ENCODE measurements at regions not wholly inside any gene's neighbourhood (a gene's known extent, or its start where the extent isn't known, plus 50 kb on each side); places are given as distances from the start of the nearest gene placed in this dataset.
A peak's percentile ranks its signal among the peaks of the same experiment; 100 is the strongest.

GRCh38 chr6:84282550-84282949 is 55.1 kb upstream of the CEP162 start:
- no peaks in the 10 kb centered on the region for H3K36me3 ChIP-seq (ENCODE audit: control insufficient read depth, insufficient read depth, low read length)
- no peaks in the 10 kb centered on the region for H3K27me3 ChIP-seq (ENCODE audit: control insufficient read depth in 2 of 2, insufficient read depth in 2 of 2, low read length in 2 of 2)
- no peak overlapping the region for H3K4me2 ChIP-seq (ENCODE audit: insufficient read depth, low read length)
- H3K9ac ChIP-seq (ENCODE audit: insufficient read depth in 1 of 2, low read depth in 2 of 2, low read length in 2 of 2), result no peak overlapping the region
- WGBS (ENCODE audit: insufficient coverage, low coverage, missing lambda C conversion rate), result 57% methylated on average over 10 of the region's 10 CpGs
- H3K79me2 ChIP-seq (ENCODE audit: control insufficient read depth, insufficient read depth, low read length), result no peaks in the 10 kb centered on the region
- POLR2A ChIA-PET, result interaction anchor here (1.2 kb wide), 1 partner anchor 12 kb away, joined by 3 read pairs; no protein-coding TSS in a partner anchor
- no peak for FAIRE-seq
- no peaks in the 10 kb centered on the region for H3K9me1 ChIP-seq (ENCODE audit: control insufficient read depth, insufficient read depth, low read length)
- peaks cover 0 to 12% of the 10 kb centered on the region in 2 experiments; a peak in 2 of 5 replicates for H3K4me1 ChIP-seq (replicated peaks in 1 of 2; ENCODE audit: control insufficient read depth in 2 of 2, insufficient read depth in 2 of 2, low read length in 2 of 2)
- TF ChIP-seq ILF3 (IDR thresholded peaks at IDR 0.05; ENCODE audit: borderline replicate concordance), result no peak
- ATAC-seq, result no peak
- BruUV-seq (replicated peaks), result no TSS peak
- no peaks in the 10 kb centered on the region for H3K9me3 ChIP-seq (replicated peaks; ENCODE audit: control insufficient read depth, insufficient read depth, low read depth, low read length)
- DNase-seq (ENCODE audit: extremely low read depth in 1 of 4, low spot score in 3 of 4), result no peak
- H4K20me1 ChIP-seq (replicated peaks; ENCODE audit: control insufficient read depth, insufficient read depth, low read length), result no peaks in the 10 kb centered on the region
- in situ Hi-C loops (cut with MboI) (no loop called here), intact Hi-C loops (cut with micrococcal nuclease) (no loop called here)
- no peak overlapping the region for H3K4me3 ChIP-seq
- CTCF ChIA-PET (ENCODE audit: low intra/inter-chr PET ratio), result no interaction called here
- peak overlapping the region; percentile 64; the same call in 1 of the 2 replicates for H2AFZ ChIP-seq (ENCODE audit: low read depth, low read length)
- no peak overlapping the region for H3K27ac ChIP-seq (ENCODE audit: extremely low read depth, low read depth, low read length)

- CTCF ChIA-PET (ENCODE audit: low intra/inter-chr PET ratio), result no interaction called here
- 14% methylated on average over 1 of the region's 1 CpG for WGBS (ENCODE audit: insufficient coverage, low coverage, missing lambda C conversion rate)
- Histone ChIP-seq H3K79me2 (ENCODE audit: control insufficient read depth, insufficient read depth, low read length) (no peaks in the 10 kb centered on the region), H4K20me1 (replicated peaks; ENCODE audit: control insufficient read depth, insufficient read depth, low read length) (no peaks in the 10 kb centered on the region), H3K9me3 (replicated peaks; ENCODE audit: control insufficient read depth, insufficient read depth, low read depth, low read length) (no peaks in the 10 kb centered on the region), H3K4me1 (replicated peaks in 1 of 2; ENCODE audit: control insufficient read depth in 2 of 2, insufficient read depth in 2 of 2, low read length in 2 of 2) (peaks cover 0 to 12% of the 10 kb centered on the region in 2 experiments; a peak in 2 of 5 replicates), H2AFZ (ENCODE audit: low read depth, low read length) (peak overlapping the region; percentile 59), H3K4me3 (no peak overlapping the region), H3K27me3 (ENCODE audit: control insufficient read depth in 2 of 2, insufficient read depth in 2 of 2, low read length in 2 of 2) (no peaks in the 10 kb centered on the region), H3K9ac (ENCODE audit: insufficient read depth in 1 of 2, low read depth in 2 of 2, low read length in 2 of 2) (no peak overlapping the region), H3K27ac (ENCODE audit: extremely low read depth, low read depth, low read length) (no peak overlapping the region), H3K9me1 (ENCODE audit: control insufficient read depth, insufficient read depth, low read length) (no peaks in the 10 kb centered on the region), H3K4me2 (ENCODE audit: insufficient read depth, low read length) (no peak overlapping the region; the same call in 1 of the 2 replicates), H3K36me3 (ENCODE audit: control insufficient read depth, insufficient read depth, low read length) (no peaks in the 10 kb centered on the region)
- BruUV-seq (replicated peaks), result no TSS peak
- ATAC-seq (no peak; the same call in 2 of the 3 replicates), DNase-seq (ENCODE audit: extremely low read depth in 1 of 4, low spot score in 3 of 4) (peak in 1 of 4 experiments; percentile 29), FAIRE-seq (peak; percentile 19)
- in situ Hi-C loops (cut with MboI), result no loop called here
- POLR2A ChIA-PET, result interaction anchor here (1.3 to 2.1 kb wide), 2 partner anchors 8 to 11 kb away, joined by 3 to 8 read pairs; no protein-coding TSS in a partner anchor
- intact Hi-C loops (cut with micrococcal nuclease), result no loop called here
- TF ChIP-seq SETDB1 (IDR thresholded peaks at IDR 0.05; ENCODE audit: low read length) (no peak), GATAD2A (IDR thresholded peaks at IDR 0.05) (no peak), CHAMP1 (IDR thresholded peaks at IDR 0.05) (no peak), HDAC3 (IDR thresholded peaks at IDR 0.05; ENCODE audit: borderline replicate concordance, partially characterized antibody) (no peak), MYC (IDR thresholded peaks at IDR 0.05; ENCODE audit: low read depth, low read length) (no peak), MYC (CRISPR knock-in tag; IDR thresholded peaks at IDR 0.05; ENCODE audit: borderline replicate concordance, low read depth) (no peak), FOXA3 (CRISPR knock-in tag; conservative IDR thresholded peaks at IDR 0.05 in 1 of 2, IDR thresholded peaks at IDR 0.05 in 1 of 2) (0 out of 4 replicates have a peak, but pooled peaks of 1 of the 2 experiments have one; percentile 18), ZFP1 (CRISPR knock-in tag; IDR thresholded peaks at IDR 0.05) (no peak), NUFIP1 (IDR thresholded peaks at IDR 0.05; ENCODE audit: partially characterized antibody) (no peak), LARP7 (IDR thresholded peaks at IDR 0.05) (no peak), SNIP1 (IDR thresholded peaks at IDR 0.05; ENCODE audit: low read depth) (no peak), SMARCE1 (IDR thresholded peaks at IDR 0.05) (peak; percentile 68; the same call in 1 of the 2 replicates), RAD51 (IDR thresholded peaks at IDR 0.05; ENCODE audit: borderline replicate concordance, low read depth) (no peak), ZNF668 (CRISPR knock-in tag; IDR thresholded peaks at IDR 0.05) (no peak)
These were observed 53.2 kb upstream of the CEP162 start for GRCh38 chr6:84280639-84281038.

All from K562 (cell line).